ENCODE measurements at regions not wholly inside any gene's neighbourhood (a gene's known extent, or its start where the extent isn't known, plus 50 kb on each side); places are given as distances from the start of the nearest gene placed in this dataset.

GRCh38 chr7:36794689-36795088 is 70.4 kb upstream of the AOAH start:
- BruUV-seq (replicated peaks), result no TSS peak
- Histone ChIP-seq H3K9me3 (replicated peaks; ENCODE audit: control insufficient read depth, insufficient read depth, low read depth, low read length) (no peaks in the 10 kb centered on the region), H3K36me3 (ENCODE audit: control insufficient read depth, insufficient read depth, low read length) (no peaks in the 10 kb centered on the region), H3K79me2 (ENCODE audit: control insufficient read depth, insufficient read depth, low read length) (no peaks in the 10 kb centered on the region), H3K27me3 (ENCODE audit: control insufficient read depth in 2 of 2, insufficient read depth in 2 of 2, low read length in 2 of 2) (peaks cover 0 to under 1% of the 10 kb centered on the region in 2 experiments; a peak in 1 of 5 replicates), H3K4me3 (no peak overlapping the region), H3K9me1 (ENCODE audit: control insufficient read depth, insufficient read depth, low read length) (no peaks in the 10 kb centered on the region), H2AFZ (ENCODE audit: low read depth, low read length) (no peak overlapping the region), H3K4me2 (ENCODE audit: insufficient read depth, low read length) (no peak overlapping the region), H3K9ac (ENCODE audit: insufficient read depth in 1 of 2, low read depth in 2 of 2, low read length in 2 of 2) (no peak overlapping the region), H4K20me1 (replicated peaks; ENCODE audit: control insufficient read depth, insufficient read depth, low read length) (no peaks in the 10 kb centered on the region), H3K27ac (ENCODE audit: extremely low read depth, low read depth, low read length) (no peak overlapping the region), H3K4me1 (replicated peaks in 1 of 2; ENCODE audit: control insufficient read depth in 2 of 2, insufficient read depth in 2 of 2, low read length in 2 of 2) (no peaks in the 10 kb centered on the region)
- 0% methylated on average over 3 of the region's 3 CpGs for WGBS (ENCODE audit: insufficient coverage, low coverage, missing lambda C conversion rate)
- intact Hi-C loops (cut with micrococcal nuclease), result no loop called here
- FAIRE-seq (no peak), ATAC-seq (no peak), DNase-seq (ENCODE audit: extremely low read depth in 1 of 4, low spot score in 3 of 4) (no peak)
- POLR2A ChIA-PET, result interaction anchor here (0.6 to 0.7 kb wide), 2 partner anchors 284 to 754 kb away, joined by 3 read pairs; no protein-coding TSS in a partner anchor
- in situ Hi-C loops (cut with MboI), result no loop called here
- CTCF ChIA-PET (ENCODE audit: low intra/inter-chr PET ratio), result no interaction called here
- no peak for TF ChIP-seq IRF9 (tag; IDR thresholded peaks at IDR 0.05)
- no peak for TF ChIP-seq ZNF75A (CRISPR knock-in tag; IDR thresholded peaks at IDR 0.05)
- TF ChIP-seq ZEB2 (IDR thresholded peaks at IDR 0.05), result no peak
- TF ChIP-seq, protein P1, sequence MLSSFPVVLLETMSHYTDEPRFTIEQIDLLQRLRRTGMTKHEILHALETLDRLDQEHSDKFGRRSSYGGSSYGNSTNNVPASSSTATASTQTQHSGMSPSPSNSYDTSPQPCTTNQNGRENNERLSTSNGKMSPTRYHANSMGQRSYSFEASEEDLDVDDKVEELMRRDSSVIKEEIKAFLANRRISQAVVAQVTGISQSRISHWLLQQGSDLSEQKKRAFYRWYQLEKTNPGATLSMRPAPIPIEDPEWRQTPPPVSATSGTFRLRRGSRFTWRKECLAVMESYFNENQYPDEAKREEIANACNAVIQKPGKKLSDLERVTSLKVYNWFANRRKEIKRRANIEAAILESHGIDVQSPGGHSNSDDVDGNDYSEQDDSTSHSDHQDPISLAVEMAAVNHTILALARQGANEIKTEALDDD (IDR thresholded peaks at IDR 0.05), result no peak
- TF ChIP-seq, protein P2, sequence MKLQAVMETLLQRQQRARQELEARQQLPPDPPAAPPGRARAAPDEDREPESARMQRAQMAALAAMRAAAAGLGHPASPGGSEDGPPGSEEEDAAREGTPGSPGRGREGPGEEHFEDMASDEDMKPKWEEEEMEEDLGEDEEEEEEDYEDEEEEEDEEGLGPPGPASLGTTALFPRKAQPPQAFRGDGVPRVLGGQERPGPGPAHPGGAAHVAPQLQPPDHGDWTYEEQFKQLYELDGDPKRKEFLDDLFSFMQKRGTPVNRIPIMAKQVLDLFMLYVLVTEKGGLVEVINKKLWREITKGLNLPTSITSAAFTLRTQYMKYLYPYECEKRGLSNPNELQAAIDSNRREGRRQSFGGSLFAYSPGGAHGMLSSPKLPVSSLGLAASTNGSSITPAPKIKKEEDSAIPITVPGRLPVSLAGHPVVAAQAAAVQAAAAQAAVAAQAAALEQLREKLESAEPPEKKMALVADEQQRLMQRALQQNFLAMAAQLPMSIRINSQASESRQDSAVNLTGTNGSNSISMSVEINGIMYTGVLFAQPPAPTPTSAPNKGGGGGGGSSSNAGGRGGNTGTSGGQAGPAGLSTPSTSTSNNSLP (IDR thresholded peaks at IDR 0.05; ENCODE audit: borderline replicate concordance, low read depth, low read length), result no peak
- TF ChIP-seq, protein P3, sequence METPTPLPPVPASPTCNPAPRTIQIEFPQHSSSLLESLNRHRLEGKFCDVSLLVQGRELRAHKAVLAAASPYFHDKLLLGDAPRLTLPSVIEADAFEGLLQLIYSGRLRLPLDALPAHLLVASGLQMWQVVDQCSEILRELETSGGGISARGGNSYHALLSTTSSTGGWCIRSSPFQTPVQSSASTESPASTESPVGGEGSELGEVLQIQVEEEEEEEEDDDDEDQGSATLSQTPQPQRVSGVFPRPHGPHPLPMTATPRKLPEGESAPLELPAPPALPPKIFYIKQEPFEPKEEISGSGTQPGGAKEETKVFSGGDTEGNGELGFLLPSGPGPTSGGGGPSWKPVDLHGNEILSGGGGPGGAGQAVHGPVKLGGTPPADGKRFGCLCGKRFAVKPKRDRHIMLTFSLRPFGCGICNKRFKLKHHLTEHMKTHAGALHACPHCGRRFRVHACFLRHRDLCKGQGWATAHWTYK (CRISPR knock-in tag; IDR thresholded peaks at IDR 0.05), result no peak
- no peak for TF ChIP-seq SAFB2 (IDR thresholded peaks at IDR 0.05; ENCODE audit: borderline replicate concordance, low read depth, low read length, severe bottlenecking)
- no peak for TF ChIP-seq NFE2 (IDR thresholded peaks at IDR 0.05; ENCODE audit: low read depth)
- no peak for TF ChIP-seq SAFB (IDR thresholded peaks at IDR 0.05; ENCODE audit: borderline replicate concordance, low read depth, low read length)
- no peak for TF ChIP-seq BHLHE40 (IDR thresholded peaks at IDR 0.05; ENCODE audit: low read length)
